Left lobe of liver (tissue), 2 donors: ENCODE measurements at regions not wholly inside any gene's neighbourhood (a gene's known extent, or its start where the extent isn't known, plus 50 kb on each side); places are given as distances from the start of the nearest gene placed in this dataset.
A peak's percentile ranks its signal among the peaks of the same experiment; 100 is the strongest.
"Not testable (repeated sequence)": the region's sequence is repeated elsewhere in the genome, so short reads cannot be mapped to it uniquely, and the experiment has no call there.

ENCODE experiments used
- ATAC-seq: fragments of 200-7000 bp; cut with Tn5 transposase; one replicate; pipeline ENCODE4 v1.9.1; 2020; ENCODE audit warnings: mild to moderate bottlenecking, moderate library complexity
- DNase-seq: peaks from one replicate; pipeline ENCODE4 v3.0.0-alpha.2; 2020; ENCODE audit warnings: low spot score
- donor health status: DM: no; HTN: no; CAD: no; lungs with moderate emphysema.
- donor health status: DM: no; HTN: yes; CAD: no.

- not testable (repeated sequence) for DNase-seq
Measured at GRCh38 chr1:206358771-206359170, 111.5 kb upstream of the IKBKE start.

GRCh38 chr1:206359377-206359776 lies 110.9 kb upstream of the IKBKE start:
- ATAC-seq, DNase-seq: not testable (repeated sequence)

More at GRCh38 chr1:206358771-206359170, 111.5 kb upstream of the IKBKE start:
- not testable (repeated sequence) for ATAC-seq

GRCh38 chr1:206361978-206362543 lies 108.2 kb upstream of the IKBKE start:
- not testable (repeated sequence) for DNase-seq, ATAC-seq

GRCh38 chr1:206362994-206363393 lies 107.3 kb upstream of the IKBKE start:
- not testable (repeated sequence) for DNase-seq, ATAC-seq

- DNase-seq, result not testable (repeated sequence)
- peak; percentile 77 for ATAC-seq
Measured at GRCh38 chr1:206365271-206365670, 105.0 kb upstream of the IKBKE start.

- ATAC-seq, result not testable (repeated sequence)
Measured at GRCh38 chr1:206366131-206366530, 104.1 kb upstream of the IKBKE start.

GRCh38 chr1:206366772-206367171 lies 103.5 kb upstream of the IKBKE start:
- not testable (repeated sequence) for DNase-seq
- ATAC-seq, result peak; percentile 95

More at GRCh38 chr1:206366131-206366530, 104.1 kb upstream of the IKBKE start:
- DNase-seq, result not testable (repeated sequence)

GRCh38 chr1:206367955-206368622 lies 102.2 kb upstream of the IKBKE start:
- DNase-seq, ATAC-seq: not testable (repeated sequence)

- not testable (repeated sequence) for DNase-seq
- peak; percentile 31 for ATAC-seq
Measured at GRCh38 chr1:206374725-206375124, 95.6 kb upstream of the IKBKE start.

- peak; percentile 60 for ATAC-seq
- not testable (repeated sequence) for DNase-seq
Measured at GRCh38 chr1:206375552-206375951, 94.7 kb upstream of the IKBKE start.

- not testable (repeated sequence) for DNase-seq, ATAC-seq
Measured at GRCh38 chr1:206378506-206378905, 91.8 kb upstream of the IKBKE start.

- not testable (repeated sequence) for DNase-seq, ATAC-seq
Measured at GRCh38 chr1:206379245-206379644, 91.0 kb upstream of the IKBKE start.

- not testable (repeated sequence) for DNase-seq
- peak; percentile 13 for ATAC-seq
Measured at GRCh38 chr1:206380163-206380790, 90.0 kb upstream of the IKBKE start.

GRCh38 chr1:206380791-206381610 lies 89.3 kb upstream of the IKBKE start:
- DNase-seq, result not testable (repeated sequence)
- peak; percentile 64 for ATAC-seq

GRCh38 chr1:206384029-206384807 lies 86.1 kb upstream of the IKBKE start:
- not testable (repeated sequence) for DNase-seq
- ATAC-seq, result peak; percentile 80

- not testable (repeated sequence) for ATAC-seq, DNase-seq
Measured at GRCh38 chr1:206384891-206385290, 85.4 kb upstream of the IKBKE start.

GRCh38 chr1:206387631-206388030 lies 82.6 kb upstream of the IKBKE start:
- not testable (repeated sequence) for ATAC-seq, DNase-seq

GRCh38 chr1:206391903-206392302 lies 78.4 kb upstream of the IKBKE start:
- DNase-seq, ATAC-seq: not testable (repeated sequence)

- DNase-seq, ATAC-seq: not testable (repeated sequence)
Measured at GRCh38 chr1:206397501-206397900, 72.8 kb upstream of the IKBKE start.

- not testable (repeated sequence) for DNase-seq
- ATAC-seq, result peak; percentile 31
Measured at GRCh38 chr1:206398261-206398660, 72.0 kb upstream of the IKBKE start.
